ENCODE measurements at regions not wholly inside any gene's neighbourhood (a gene's known extent, or its start where the extent isn't known, plus 50 kb on each side); places are given as distances from the start of the nearest gene placed in this dataset.

DNA sequence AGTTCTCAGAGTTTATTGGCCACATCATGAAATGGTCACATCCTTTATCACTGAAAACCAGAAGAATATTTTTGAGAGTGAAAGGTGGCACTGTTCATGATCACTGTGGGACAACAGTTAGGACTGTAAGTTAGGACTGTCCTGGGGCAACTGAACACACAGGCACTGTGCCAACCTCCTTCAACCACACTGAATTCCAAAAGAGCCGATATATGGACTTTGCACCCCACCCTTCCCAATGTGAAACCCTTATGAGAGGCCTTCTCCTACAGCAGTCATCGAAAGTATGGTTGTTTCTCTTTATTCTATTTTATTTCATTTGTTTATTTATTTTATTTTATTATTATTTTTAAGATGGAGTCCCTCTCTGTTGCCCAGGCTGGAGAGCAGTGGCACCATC is 353.5 kb downstream of the TOX3 start:
- H3K4me1 ChIP-seq (ENCODE audit: control insufficient read depth, extremely low read depth, insufficient read depth, low read length), result no peaks in the 10 kb centered on the region
- H3K27me3 ChIP-seq (ENCODE audit: control insufficient read depth in 2 of 2, insufficient read depth in 2 of 2, low read length in 2 of 2), result no peaks in the 10 kb centered on the region
- no peaks in the 10 kb centered on the region for H4K20me1 ChIP-seq (replicated peaks; ENCODE audit: control insufficient read depth, extremely low read depth, insufficient read depth, low read length)
- no peak for DNase-seq (ENCODE audit: low read depth, low spot score)
- ChIA-PET CTCF (interaction anchor here (0.9 to 1.5 kb wide), 2 partner anchors 828 to 1090 kb away, joined by 3 read pairs; no protein-coding TSS in a partner anchor), POLR2A (no interaction called here)
- FAIRE-seq, result no peak
- no peak overlapping the region for H3K27ac ChIP-seq (ENCODE audit: insufficient read depth, low read depth, low read length)
- intact Hi-C loops (cut with micrococcal nuclease), result no loop called here
- no peak overlapping the region for H3K9ac ChIP-seq (replicated peaks; ENCODE audit: extremely low read depth, insufficient read depth, low read length)
- no peaks in the 10 kb centered on the region for H3K36me3 ChIP-seq (ENCODE audit: control insufficient read depth in 2 of 2, extremely low read depth in 1 of 2, insufficient read depth in 2 of 2, low read length in 2 of 2)
- TF ChIP-seq EZH2 (IDR thresholded peaks at IDR 0.05; ENCODE audit: borderline replicate concordance, low read depth, low read length, severe bottlenecking), result no peak
- no peak for TF ChIP-seq JUN (IDR thresholded peaks at IDR 0.05; ENCODE audit: borderline replicate concordance, insufficient read depth, insufficient read length, low read depth)
- no peak for TF ChIP-seq POLR2A (IDR thresholded peaks at IDR 0.05; ENCODE audit: low read depth, low read length)
- no peak for TF ChIP-seq POLR2AphosphoS5 (IDR thresholded peaks at IDR 0.05; ENCODE audit: insufficient read depth, low read depth, low read length)
- TF ChIP-seq, protein P1, sequence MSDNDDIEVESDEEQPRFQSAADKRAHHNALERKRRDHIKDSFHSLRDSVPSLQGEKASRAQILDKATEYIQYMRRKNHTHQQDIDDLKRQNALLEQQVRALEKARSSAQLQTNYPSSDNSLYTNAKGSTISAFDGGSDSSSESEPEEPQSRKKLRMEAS (IDR thresholded peaks at IDR 0.05; ENCODE audit: insufficient read depth, insufficient read length), result no peak
- no peak for TF ChIP-seq MYC (IDR thresholded peaks at IDR 0.05; ENCODE audit: low read depth, low read length)
- no peak for TF ChIP-seq FOS (IDR thresholded peaks at IDR 0.05; ENCODE audit: borderline replicate concordance, insufficient read depth, low read length)
- TF ChIP-seq, protein P2, sequence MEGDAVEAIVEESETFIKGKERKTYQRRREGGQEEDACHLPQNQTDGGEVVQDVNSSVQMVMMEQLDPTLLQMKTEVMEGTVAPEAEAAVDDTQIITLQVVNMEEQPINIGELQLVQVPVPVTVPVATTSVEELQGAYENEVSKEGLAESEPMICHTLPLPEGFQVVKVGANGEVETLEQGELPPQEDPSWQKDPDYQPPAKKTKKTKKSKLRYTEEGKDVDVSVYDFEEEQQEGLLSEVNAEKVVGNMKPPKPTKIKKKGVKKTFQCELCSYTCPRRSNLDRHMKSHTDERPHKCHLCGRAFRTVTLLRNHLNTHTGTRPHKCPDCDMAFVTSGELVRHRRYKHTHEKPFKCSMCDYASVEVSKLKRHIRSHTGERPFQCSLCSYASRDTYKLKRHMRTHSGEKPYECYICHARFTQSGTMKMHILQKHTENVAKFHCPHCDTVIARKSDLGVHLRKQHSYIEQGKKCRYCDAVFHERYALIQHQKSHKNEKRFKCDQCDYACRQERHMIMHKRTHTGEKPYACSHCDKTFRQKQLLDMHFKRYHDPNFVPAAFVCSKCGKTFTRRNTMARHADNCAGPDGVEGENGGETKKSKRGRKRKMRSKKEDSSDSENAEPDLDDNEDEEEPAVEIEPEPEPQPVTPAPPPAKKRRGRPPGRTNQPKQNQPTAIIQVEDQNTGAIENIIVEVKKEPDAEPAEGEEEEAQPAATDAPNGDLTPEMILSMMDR (IDR thresholded peaks at IDR 0.05; ENCODE audit: extremely low read depth in 1 of 2, insufficient read depth in 1 of 2, low read depth in 1 of 2, low read length in 2 of 2), result no peak
- TF ChIP-seq GATA2 (IDR thresholded peaks at IDR 0.05; ENCODE audit: insufficient read depth, insufficient read length, low read depth, low read length), result no peak
- no peaks in the 10 kb centered on the region for H3K9me3 ChIP-seq (replicated peaks; ENCODE audit: control insufficient read depth, insufficient read depth, low read length)
- H3K4me3 ChIP-seq (replicated peaks in 1 of 3; ENCODE audit: insufficient read depth in 1 of 3, low read depth in 1 of 3, low read length in 3 of 3), result no peak overlapping the region
- no peak overlapping the region for H3K4me2 ChIP-seq (ENCODE audit: insufficient read depth, low read length)
- H2AFZ ChIP-seq (ENCODE audit: low read depth, low read length), result no peak overlapping the region
- H3K9me1 ChIP-seq (replicated peaks; ENCODE audit: control insufficient read depth, extremely low read depth, insufficient read depth, low read length), result no peaks in the 10 kb centered on the region
- BruUV-seq (replicated peaks), result no TSS peak
- H3K79me2 ChIP-seq (ENCODE audit: control insufficient read depth, insufficient read depth, low read length), result no peaks in the 10 kb centered on the region
- dilution Hi-C loops (cut with MboI; ENCODE audit: extremely low pct_ligation_motif_present, low sequenced_read_pairs), result no loop called here

All from endothelial cell of umbilical vein (primary cell).